GM21390 (cell line): ENCODE measurements at regions not wholly inside any gene's neighbourhood (a gene's known extent, or its start where the extent isn't known, plus 50 kb on each side); places are given as distances from the start of the nearest gene placed in this dataset.
A peak's percentile ranks its signal among the peaks of the same experiment; 100 is the strongest.

Source experiments
- ATAC-seq: cut with Tn5 transposase; IDR thresholded peaks from one replicate; pipeline ENCODE4 v1.9.1; 2021; ENCODE audit not compliant: unreplicated experiment

- ATAC-seq = no peak
These were observed 353.5 kb upstream of the SATB1 start for GRCh38 chr3:18778598-18778997.

- ATAC-seq = no peak
These were observed 353.0 kb upstream of the SATB1 start for GRCh38 chr3:18778094-18778493.

GRCh38 chr3:18775501-18775900 lies 350.4 kb upstream of the SATB1 start:
- no peak for ATAC-seq

GRCh38 chr3:18774319-18775088 lies 349.4 kb upstream of the SATB1 start:
- no peak for ATAC-seq

- ATAC-seq = no peak
These were observed 347.7 kb upstream of the SATB1 start for GRCh38 chr3:18772699-18773305.

- ATAC-seq = no peak
These were observed 346.8 kb upstream of the SATB1 start for GRCh38 chr3:18771931-18772330.

- ATAC-seq = no peak
These were observed 345.7 kb upstream of the SATB1 start for GRCh38 chr3:18770800-18771199.

GRCh38 chr3:18767756-18768303 lies 342.7 kb upstream of the SATB1 start:
- ATAC-seq = no peak

- no peak for ATAC-seq
These were observed 341.8 kb upstream of the SATB1 start for GRCh38 chr3:18766974-18767373.

GRCh38 chr3:18765662-18766061 lies 340.5 kb upstream of the SATB1 start:
- ATAC-seq = no peak

GRCh38 chr3:18765161-18765560 lies 340.0 kb upstream of the SATB1 start:
- no peak for ATAC-seq

GRCh38 chr3:18761530-18761929 lies 336.4 kb upstream of the SATB1 start:
- no peak for ATAC-seq

- ATAC-seq = peak; percentile 92
These were observed 333.0 kb upstream of the SATB1 start for GRCh38 chr3:18758047-18758704.

GRCh38 chr3:18757476-18757875 lies 332.3 kb upstream of the SATB1 start:
- no peak for ATAC-seq

GRCh38 chr3:18752273-18752934 lies 327.3 kb upstream of the SATB1 start:
- ATAC-seq = no peak

- peak; percentile 61 for ATAC-seq
These were observed 326.4 kb upstream of the SATB1 start for GRCh38 chr3:18751514-18751913.

- ATAC-seq = peak; percentile 38
These were observed 322.2 kb upstream of the SATB1 start for GRCh38 chr3:18747383-18747782.

- ATAC-seq = no peak
These were observed 320.3 kb upstream of the SATB1 start for GRCh38 chr3:18745472-18745871.

- no peak for ATAC-seq
These were observed 319.3 kb upstream of the SATB1 start for GRCh38 chr3:18744472-18744871.

GRCh38 chr3:18743761-18744160 lies 318.6 kb upstream of the SATB1 start:
- no peak for ATAC-seq
